IgD-negative memory B cell (primary cell): ENCODE measurements at regions not wholly inside any gene's neighbourhood (a gene's known extent, or its start where the extent isn't known, plus 50 kb on each side); places are given as distances from the start of the nearest gene placed in this dataset.
"Not testable (repeated sequence)": the region's sequence is repeated elsewhere in the genome, so short reads cannot be mapped to it uniquely, and the experiment has no call there.

ENCODE experiments used
- H3K27ac Mint-ChIP-seq, 3 donors: one replicate each; pipeline ENCODE4 v1.8.0; 2020 to 2022; ENCODE audit warnings: mild to moderate bottlenecking in 3 of 3, mixed read lengths in 3 of 3, moderate library complexity in 1 of 3
- H3K27me3 Mint-ChIP-seq: one replicate; pipeline ENCODE4 v1.8.0; 2021; ENCODE audit warnings: mixed read lengths
- H3K36me3 Mint-ChIP-seq: one replicate; pipeline ENCODE4 v1.8.0; 2020; ENCODE audit warnings: mild to moderate bottlenecking, mixed read lengths
- H3K4me1 Mint-ChIP-seq, 3 donors: one replicate each; pipeline ENCODE4 v1.8.0; 2020 to 2022; ENCODE audit warnings: mixed read lengths in 3 of 3, mild to moderate bottlenecking in 1 of 3
- H3K4me3 Mint-ChIP-seq, 4 donors: one replicate each; pipeline ENCODE4 v1.8.0; 2020 to 2022; ENCODE audit warnings: mild to moderate bottlenecking in 4 of 4, mixed read lengths in 4 of 4, moderate library complexity in 3 of 4
- H3K9me3 Mint-ChIP-seq, 3 donors: one replicate each; pipeline ENCODE4 v1.8.0; 2020 to 2021; ENCODE audit warnings: mixed read lengths in 3 of 3, mild to moderate bottlenecking in 1 of 3

- peaks cover 0 to 7% (median 6%) of the 10 kb centered on the region in 3 donors for H3K9me3 Mint-ChIP-seq
- H3K36me3 Mint-ChIP-seq, result peaks cover 9% of the 10 kb centered on the region
- H3K27ac Mint-ChIP-seq, result no peak overlapping the region
- no peaks in the 10 kb centered on the region for H3K4me1 Mint-ChIP-seq
- no peaks in the 10 kb centered on the region for H3K27me3 Mint-ChIP-seq
- H3K4me3 Mint-ChIP-seq, result no peak overlapping the region
Measured at GRCh38 chr6:6438286-6438685, 117.8 kb upstream of the F13A1 start.

GRCh38 chr6:6439778-6440177 lies 119.3 kb upstream of the F13A1 start:
- peaks cover 9% of the 10 kb centered on the region for H3K36me3 Mint-ChIP-seq
- no peaks in the 10 kb centered on the region for H3K27me3 Mint-ChIP-seq
- H3K9me3 Mint-ChIP-seq, result peaks cover 0 to 7% (median 6%) of the 10 kb centered on the region in 3 donors
- H3K4me1 Mint-ChIP-seq, result no peaks in the 10 kb centered on the region
- no peak overlapping the region for H3K27ac Mint-ChIP-seq
- H3K4me3 Mint-ChIP-seq, result no peak overlapping the region

GRCh38 chr6:6452002-6452401 lies 131.5 kb upstream of the F13A1 start:
- no peaks in the 10 kb centered on the region for H3K9me3 Mint-ChIP-seq
- no peak overlapping the region for H3K4me3 Mint-ChIP-seq
- peaks cover 2% of the 10 kb centered on the region for H3K36me3 Mint-ChIP-seq
- peaks cover 4% of the 10 kb centered on the region for H3K27me3 Mint-ChIP-seq
- H3K27ac Mint-ChIP-seq, result no peak overlapping the region
- no peaks in the 10 kb centered on the region for H3K4me1 Mint-ChIP-seq

- Mint-ChIP-seq H3K4me1 (no peaks in the 10 kb centered on the region), H3K36me3 (peaks cover 2% of the 10 kb centered on the region), H3K4me3 (no peak overlapping the region), H3K9me3 (no peaks in the 10 kb centered on the region), H3K27me3 (peaks cover 4% of the 10 kb centered on the region), H3K27ac (no peak overlapping the region)
Measured at GRCh38 chr6:6453186-6453585, 132.7 kb upstream of the F13A1 start.

GRCh38 chr6:6455272-6455671 lies 133.2 kb upstream of the LY86 start:
- peaks cover 8% of the 10 kb centered on the region for H3K27me3 Mint-ChIP-seq
- no peak overlapping the region for H3K27ac Mint-ChIP-seq
- no peaks in the 10 kb centered on the region for H3K4me1 Mint-ChIP-seq
- peaks cover 0 to 5% (median 4%) of the 10 kb centered on the region in 3 donors for H3K9me3 Mint-ChIP-seq
- H3K36me3 Mint-ChIP-seq, result peaks cover 1% of the 10 kb centered on the region
- no peak overlapping the region for H3K4me3 Mint-ChIP-seq

GRCh38 chr6:6458172-6458571 lies 130.3 kb upstream of the LY86 start:
- Mint-ChIP-seq H3K36me3 (peaks cover 1% of the 10 kb centered on the region), H3K4me1 (no peaks in the 10 kb centered on the region), H3K4me3 (no peak overlapping the region), H3K27ac (no peak overlapping the region), H3K27me3 (peaks cover 13% of the 10 kb centered on the region), H3K9me3 (peaks cover 0 to 5% (median 4%) of the 10 kb centered on the region in 3 donors)

- not testable (repeated sequence) for H3K9me3 Mint-ChIP-seq, H3K36me3 Mint-ChIP-seq, H3K4me1 Mint-ChIP-seq, H3K4me3 Mint-ChIP-seq
- H3K27me3 Mint-ChIP-seq, result peaks cover 15% of the 10 kb centered on the region
- peak overlapping the region in 1 of 3 donors; percentile 34 for H3K27ac Mint-ChIP-seq
Measured at GRCh38 chr6:6459963-6460362, 128.6 kb upstream of the LY86 start.

- peaks cover 1% of the 10 kb centered on the region for H3K36me3 Mint-ChIP-seq
- no peaks in the 10 kb centered on the region for H3K4me1 Mint-ChIP-seq
- no peak overlapping the region for H3K27ac Mint-ChIP-seq
- peaks cover 0 to 5% (median 4%) of the 10 kb centered on the region in 3 donors for H3K9me3 Mint-ChIP-seq
- H3K4me3 Mint-ChIP-seq, result no peak overlapping the region
- peaks cover 15% of the 10 kb centered on the region for H3K27me3 Mint-ChIP-seq
Measured at GRCh38 chr6:6460416-6460815, 128.1 kb upstream of the LY86 start.

- peaks cover 0 to 5% (median 4%) of the 10 kb centered on the region in 3 donors for H3K9me3 Mint-ChIP-seq
- H3K27me3 Mint-ChIP-seq, result peaks cover 15% of the 10 kb centered on the region
- peaks cover 0 to under 1% (median 0%) of the 10 kb centered on the region in 3 donors for H3K4me1 Mint-ChIP-seq
- H3K4me3 Mint-ChIP-seq, result no peak overlapping the region
- H3K36me3 Mint-ChIP-seq, result peaks cover 1% of the 10 kb centered on the region
- no peak overlapping the region for H3K27ac Mint-ChIP-seq
Measured at GRCh38 chr6:6461138-6461537, 127.4 kb upstream of the LY86 start.

GRCh38 chr6:6466967-6467761 lies 121.4 kb upstream of the LY86 start:
- Mint-ChIP-seq H3K4me3 (no peak overlapping the region), H3K9me3 (peaks cover 0 to 7% (median 5%) of the 10 kb centered on the region in 3 donors), H3K36me3 (peaks cover 9% of the 10 kb centered on the region), H3K4me1 (peaks cover 0 to 2% (median 0%) of the 10 kb centered on the region in 3 donors), H3K27me3 (peaks cover 5% of the 10 kb centered on the region), H3K27ac (no peak overlapping the region)

- H3K27ac Mint-ChIP-seq, result peak overlapping the region in 1 of 3 donors; percentile 1
- H3K27me3 Mint-ChIP-seq, result no peaks in the 10 kb centered on the region
- H3K4me1 Mint-ChIP-seq, result peaks cover 0 to 5% (median 0%) of the 10 kb centered on the region in 3 donors
- H3K36me3 Mint-ChIP-seq, result peaks cover 8% of the 10 kb centered on the region
- no peak overlapping the region for H3K4me3 Mint-ChIP-seq
- H3K9me3 Mint-ChIP-seq, result peaks cover 0 to 7% (median 5%) of the 10 kb centered on the region in 3 donors
Measured at GRCh38 chr6:6469074-6469473, 119.4 kb upstream of the LY86 start.

GRCh38 chr6:6470123-6470522 lies 118.4 kb upstream of the LY86 start:
- Mint-ChIP-seq H3K4me1 (peaks cover 0 to 5% (median 0%) of the 10 kb centered on the region in 3 donors), H3K27me3 (peaks cover 1% of the 10 kb centered on the region), H3K36me3 (peaks cover 8% of the 10 kb centered on the region), H3K27ac (no peak overlapping the region), H3K9me3 (peaks cover 0 to 7% (median 5%) of the 10 kb centered on the region in 3 donors), H3K4me3 (no peak overlapping the region)

GRCh38 chr6:6471276-6471675 lies 117.2 kb upstream of the LY86 start:
- Mint-ChIP-seq H3K36me3 (peaks cover 6% of the 10 kb centered on the region), H3K27me3 (peaks cover 1% of the 10 kb centered on the region), H3K27ac (peak overlapping the region in 1 of 3 donors; percentile 5), H3K9me3 (peaks cover 0 to 7% (median 5%) of the 10 kb centered on the region in 3 donors), H3K4me3 (no peak overlapping the region), H3K4me1 (peaks cover 0 to 3% (median 0%) of the 10 kb centered on the region in 3 donors)

GRCh38 chr6:6474170-6474920 lies 114.2 kb upstream of the LY86 start:
- Mint-ChIP-seq H3K36me3 (peaks cover 6% of the 10 kb centered on the region), H3K27me3 (peaks cover 7% of the 10 kb centered on the region), H3K4me3 (no peak overlapping the region), H3K9me3 (peaks cover 0 to 5% (median 3%) of the 10 kb centered on the region in 3 donors), H3K4me1 (peaks cover 0 to 3% (median 0%) of the 10 kb centered on the region in 3 donors), H3K27ac (no peak overlapping the region)

GRCh38 chr6:6479785-6480184 lies 108.7 kb upstream of the LY86 start:
- H3K9me3 Mint-ChIP-seq, result peaks cover 0 to 7% (median 1%) of the 10 kb centered on the region in 3 donors
- peaks cover 7% of the 10 kb centered on the region for H3K27me3 Mint-ChIP-seq
- H3K4me1 Mint-ChIP-seq, result no peaks in the 10 kb centered on the region
- H3K4me3 Mint-ChIP-seq, result no peak overlapping the region
- no peak overlapping the region for H3K27ac Mint-ChIP-seq
- H3K36me3 Mint-ChIP-seq, result peaks cover 8% of the 10 kb centered on the region
